IPS DF 4.7 (cell line): ENCODE measurements at regions not wholly inside any gene's neighbourhood (a gene's known extent, or its start where the extent isn't known, plus 50 kb on each side); places are given as distances from the start of the nearest gene placed in this dataset.

Source experiments
- DNase-seq: peaks from one replicate; pipeline ENCODE4 v3.0.0-alpha.2; 2013; ENCODE audit warnings: low spot score; ENCODE audit errors: extremely low read depth

- no peak for DNase-seq
Measured at GRCh38 chr2:220106065-220106464, 478.6 kb downstream of the SLC4A3 start.

- no peak for DNase-seq
Measured at GRCh38 chr2:220107380-220107791, 480.0 kb downstream of the SLC4A3 start.

- no peak for DNase-seq
Measured at GRCh38 chr2:220114443-220114842, 487.0 kb downstream of the SLC4A3 start.

GRCh38 chr2:220117025-220117424 lies 489.6 kb downstream of the SLC4A3 start:
- no peak for DNase-seq

- no peak for DNase-seq
Measured at GRCh38 chr2:220120041-220120440, 492.6 kb downstream of the SLC4A3 start.

- DNase-seq, result no peak
Measured at GRCh38 chr2:220123751-220124150, 496.3 kb downstream of the SLC4A3 start.

GRCh38 chr2:220125551-220125950 lies 498.1 kb downstream of the SLC4A3 start:
- no peak for DNase-seq

- DNase-seq, result no peak
Measured at GRCh38 chr2:220127311-220127710, 499.9 kb downstream of the SLC4A3 start.

GRCh38 chr2:220127876-220128275 lies 500.4 kb downstream of the SLC4A3 start:
- no peak for DNase-seq

GRCh38 chr2:220129391-220129790 lies 502.0 kb downstream of the SLC4A3 start:
- no peak for DNase-seq

GRCh38 chr2:220134756-220135534 lies 507.5 kb downstream of the SLC4A3 start:
- no peak for DNase-seq

GRCh38 chr2:220143336-220143735 lies 515.9 kb downstream of the SLC4A3 start:
- DNase-seq, result no peak

- no peak for DNase-seq
Measured at GRCh38 chr2:220144411-220144810, 517.0 kb downstream of the SLC4A3 start.

GRCh38 chr2:220147161-220148038 lies 520.0 kb downstream of the SLC4A3 start:
- no peak for DNase-seq

- DNase-seq, result no peak
Measured at GRCh38 chr2:220148471-220149248, 521.2 kb downstream of the SLC4A3 start.

- no peak for DNase-seq
Measured at GRCh38 chr2:220151341-220151740, 523.9 kb downstream of the SLC4A3 start.

- no peak for DNase-seq
Measured at GRCh38 chr2:220152281-220152935, 525.0 kb downstream of the SLC4A3 start.

GRCh38 chr2:220153118-220153517 lies 525.7 kb downstream of the SLC4A3 start:
- no peak for DNase-seq

GRCh38 chr2:220154304-220154703 lies 526.9 kb downstream of the SLC4A3 start:
- no peak for DNase-seq

GRCh38 chr2:220157312-220157711 lies 529.9 kb downstream of the SLC4A3 start:
- DNase-seq, result no peak

GRCh38 chr2:220159738-220160137 lies 532.3 kb downstream of the SLC4A3 start:
- no peak for DNase-seq
